SK-N-SH treated with all-trans-retinoic acid at 6 μM for 48 hours (cell line): ENCODE measurements at regions not wholly inside any gene's neighbourhood (a gene's known extent, or its start where the extent isn't known, plus 50 kb on each side); places are given as distances from the start of the nearest gene placed in this dataset.

ENCODE experiments used
- ISL1 ChIP-seq: fragments of 250-450 bp; sonication (Bioruptor Pico); IDR thresholded peaks from 2 replicates; pipeline ENCODE4 v2.1.2; 2022; ENCODE audit warnings: mild to moderate bottlenecking, moderate library complexity
- OSR1 ChIP-seq: fragments of 250-450 bp; sonication (Bioruptor Pico); IDR thresholded peaks from 2 replicates; pipeline ENCODE4 v1.8.0; 2022; ENCODE audit warnings: moderate library complexity, mild to moderate bottlenecking, inconsistent platforms
- PATZ1 ChIP-seq: fragments of 250-450 bp; sonication (Bioruptor Pico); IDR thresholded peaks from 2 replicates; pipeline ENCODE4 v1.8.0; 2020; ENCODE audit warnings: mild to moderate bottlenecking, moderate library complexity, borderline replicate concordance
- PPARA ChIP-seq: fragments of 250-450 bp; sonication (Bioruptor Pico); IDR thresholded peaks from 2 replicates; pipeline ENCODE4 v1.5.0; 2020; ENCODE audit warnings: mild to moderate bottlenecking, borderline replicate concordance
- SNAI2 ChIP-seq: fragments of 250-450 bp; sonication (Bioruptor Pico); IDR thresholded peaks from 2 replicates; pipeline ENCODE4 v1.5.0; 2020; ENCODE audit warnings: mild to moderate bottlenecking, moderate library complexity
- TCF4 ChIP-seq: fragments of 250-450 bp; sonication (Bioruptor Pico); IDR thresholded peaks from 2 replicates; pipeline ENCODE4 v1.8.0; 2021; ENCODE audit warnings: mild to moderate bottlenecking, moderate library complexity, borderline replicate concordance
- TSHZ2 ChIP-seq: fragments of 250-450 bp; sonication (Bioruptor Pico); IDR thresholded peaks from 2 replicates; pipeline ENCODE4 v1.5.0; 2020; ENCODE audit warnings: mild to moderate bottlenecking, moderate library complexity
- ZC3H10 ChIP-seq: fragments of 250-450 bp; sonication (Bioruptor Pico); IDR thresholded peaks from 2 replicates; pipeline ENCODE4 v1.5.1; 2021; ENCODE audit warnings: mild to moderate bottlenecking, moderate library complexity
- ZFP3 ChIP-seq: fragments of 250-450 bp; sonication (Bioruptor Pico); IDR thresholded peaks from 2 replicates; pipeline ENCODE4 v1.5.0; 2020; ENCODE audit warnings: mild to moderate bottlenecking, moderate library complexity
- ZNF70 ChIP-seq: fragments of 450-650 bp; formaldehyde crosslinking; IDR thresholded peaks from 2 replicates; pipeline ENCODE4 v1.5.0; 2020; ENCODE audit warnings: mild to moderate bottlenecking, moderate library complexity
- ZNF8 ChIP-seq: fragments of 450-650 bp; formaldehyde crosslinking; IDR thresholded peaks from 2 replicates; pipeline ENCODE4 v1.5.0; 2020; ENCODE audit warnings: mild to moderate bottlenecking, moderate library complexity

- TF ChIP-seq ZFP3 (CRISPR knock-in tag) (no peak), PATZ1 (CRISPR knock-in tag) (no peak), TCF4 (CRISPR knock-in tag) (no peak), ISL1 (no peak), ZNF70 (CRISPR knock-in tag) (no peak), TSHZ2 (no peak), PPARA (CRISPR knock-in tag) (no peak), OSR1 (CRISPR knock-in tag) (no peak), ZNF8 (CRISPR knock-in tag) (no peak), SNAI2 (CRISPR knock-in tag) (no peak), ZC3H10 (CRISPR knock-in tag) (no peak)
These were observed 903.8 kb downstream of the TYW1 start for GRCh38 chr7:67900456-67900855.
